ENCODE measurements at regions not wholly inside any gene's neighbourhood (a gene's known extent, or its start where the extent isn't known, plus 50 kb on each side); places are given as distances from the start of the nearest gene placed in this dataset.

DNA sequence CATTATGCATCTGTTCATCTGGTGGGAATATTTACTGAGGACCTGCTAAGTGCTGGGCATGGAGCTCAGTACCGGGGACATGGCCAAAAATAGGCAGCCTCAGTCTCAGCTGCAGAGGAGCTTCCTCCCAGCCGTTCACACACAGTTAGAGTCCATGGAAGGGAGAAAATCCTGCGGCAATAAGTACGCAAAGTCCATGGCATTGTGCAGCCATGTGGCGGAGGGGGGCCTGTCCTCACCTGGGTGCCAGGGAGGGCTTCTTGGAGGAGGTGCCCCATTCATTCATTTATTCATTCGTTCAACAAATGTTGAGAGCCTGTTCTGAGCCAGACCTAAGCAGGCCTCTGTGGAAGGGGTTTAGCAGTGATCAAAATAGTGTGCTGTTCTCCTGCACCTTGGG, 59.3 kb upstream of the ANO1 start:
- DNase-seq: no peak
- Histone ChIP-seq H3K27ac (ENCODE audit: low read length) (no peak overlapping the region), H3K27me3 (ENCODE audit: insufficient read depth, low read length, poor library complexity) (no peaks in the 10 kb centered on the region), H4K20me1 (ENCODE audit: insufficient read depth, low read length) (no peaks in the 10 kb centered on the region), H3K9me3 (ENCODE audit: insufficient read depth, low read length, severe bottlenecking) (no peaks in the 10 kb centered on the region), H3K36me3 (ENCODE audit: insufficient read depth, low read length) (no peaks in the 10 kb centered on the region), H3K4me3 (ENCODE audit: low read depth in 1 of 2, low read length in 2 of 2) (no peak overlapping the region), H2AFZ (ENCODE audit: low read depth, low read length) (no peak overlapping the region), H3K9ac (ENCODE audit: low read depth, low read length) (no peak overlapping the region), H3K4me1 (ENCODE audit: insufficient read depth, low read length) (no peaks in the 10 kb centered on the region), H3K4me2 (ENCODE audit: insufficient read depth, low read length) (no peak overlapping the region), H3K79me2 (ENCODE audit: insufficient read depth, low read length) (no peaks in the 10 kb centered on the region)
- no peak for ATAC-seq (ENCODE audit: insufficient read depth, low read depth)
- no peak for TF ChIP-seq EZH2 (IDR thresholded peaks at IDR 0.05; ENCODE audit: borderline replicate concordance, low read depth, low read length, severe bottlenecking)
- TF ChIP-seq, protein P1, sequence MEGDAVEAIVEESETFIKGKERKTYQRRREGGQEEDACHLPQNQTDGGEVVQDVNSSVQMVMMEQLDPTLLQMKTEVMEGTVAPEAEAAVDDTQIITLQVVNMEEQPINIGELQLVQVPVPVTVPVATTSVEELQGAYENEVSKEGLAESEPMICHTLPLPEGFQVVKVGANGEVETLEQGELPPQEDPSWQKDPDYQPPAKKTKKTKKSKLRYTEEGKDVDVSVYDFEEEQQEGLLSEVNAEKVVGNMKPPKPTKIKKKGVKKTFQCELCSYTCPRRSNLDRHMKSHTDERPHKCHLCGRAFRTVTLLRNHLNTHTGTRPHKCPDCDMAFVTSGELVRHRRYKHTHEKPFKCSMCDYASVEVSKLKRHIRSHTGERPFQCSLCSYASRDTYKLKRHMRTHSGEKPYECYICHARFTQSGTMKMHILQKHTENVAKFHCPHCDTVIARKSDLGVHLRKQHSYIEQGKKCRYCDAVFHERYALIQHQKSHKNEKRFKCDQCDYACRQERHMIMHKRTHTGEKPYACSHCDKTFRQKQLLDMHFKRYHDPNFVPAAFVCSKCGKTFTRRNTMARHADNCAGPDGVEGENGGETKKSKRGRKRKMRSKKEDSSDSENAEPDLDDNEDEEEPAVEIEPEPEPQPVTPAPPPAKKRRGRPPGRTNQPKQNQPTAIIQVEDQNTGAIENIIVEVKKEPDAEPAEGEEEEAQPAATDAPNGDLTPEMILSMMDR (IDR thresholded peaks at IDR 0.05; ENCODE audit: borderline replicate concordance, extremely low read depth, low read length, poor library complexity, severe bottlenecking): no peak

DNA sequence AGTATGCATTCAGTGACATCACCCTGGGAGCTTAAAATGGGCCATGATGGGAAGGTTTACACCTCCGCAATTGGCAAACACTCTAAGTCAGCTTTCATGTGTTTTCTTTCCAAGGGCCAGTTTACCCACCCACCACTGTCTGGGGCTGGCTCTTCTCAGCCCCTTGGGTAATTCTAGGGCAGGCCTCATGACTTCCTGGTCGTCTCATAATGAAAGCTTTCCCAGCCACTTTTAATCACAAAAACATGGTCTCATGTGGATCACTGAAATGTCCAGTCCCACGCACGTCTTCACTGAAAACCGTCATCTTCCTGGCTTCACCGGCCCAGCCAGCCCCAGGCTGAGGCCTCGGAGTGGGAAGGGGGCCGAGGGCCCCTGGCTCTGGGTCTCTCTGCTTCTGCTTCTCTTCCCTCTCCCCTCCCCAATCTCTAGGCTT, 58.5 kb upstream of the ANO1 start:
- Histone ChIP-seq H3K79me2 (ENCODE audit: insufficient read depth, low read length) (no peaks in the 10 kb centered on the region), H3K27me3 (ENCODE audit: insufficient read depth, low read length, poor library complexity) (no peaks in the 10 kb centered on the region), H2AFZ (ENCODE audit: low read depth, low read length) (no peak overlapping the region), H3K4me1 (ENCODE audit: insufficient read depth, low read length) (no peaks in the 10 kb centered on the region), H3K4me2 (ENCODE audit: insufficient read depth, low read length) (no peak overlapping the region), H3K9ac (ENCODE audit: low read depth, low read length) (no peak overlapping the region), H3K9me3 (ENCODE audit: insufficient read depth, low read length, severe bottlenecking) (no peaks in the 10 kb centered on the region), H3K36me3 (ENCODE audit: insufficient read depth, low read length) (no peaks in the 10 kb centered on the region), H3K27ac (ENCODE audit: low read length) (no peak overlapping the region), H3K4me3 (ENCODE audit: low read depth in 1 of 2, low read length in 2 of 2) (no peak overlapping the region), H4K20me1 (ENCODE audit: insufficient read depth, low read length) (no peaks in the 10 kb centered on the region)
- TF ChIP-seq, protein P1 (IDR thresholded peaks at IDR 0.05; ENCODE audit: borderline replicate concordance, extremely low read depth, low read length, poor library complexity, severe bottlenecking): no peak
- no peak for TF ChIP-seq EZH2 (IDR thresholded peaks at IDR 0.05; ENCODE audit: borderline replicate concordance, low read depth, low read length, severe bottlenecking)
- no peak for DNase-seq
- ATAC-seq (ENCODE audit: insufficient read depth, low read depth): no peak

DNA sequence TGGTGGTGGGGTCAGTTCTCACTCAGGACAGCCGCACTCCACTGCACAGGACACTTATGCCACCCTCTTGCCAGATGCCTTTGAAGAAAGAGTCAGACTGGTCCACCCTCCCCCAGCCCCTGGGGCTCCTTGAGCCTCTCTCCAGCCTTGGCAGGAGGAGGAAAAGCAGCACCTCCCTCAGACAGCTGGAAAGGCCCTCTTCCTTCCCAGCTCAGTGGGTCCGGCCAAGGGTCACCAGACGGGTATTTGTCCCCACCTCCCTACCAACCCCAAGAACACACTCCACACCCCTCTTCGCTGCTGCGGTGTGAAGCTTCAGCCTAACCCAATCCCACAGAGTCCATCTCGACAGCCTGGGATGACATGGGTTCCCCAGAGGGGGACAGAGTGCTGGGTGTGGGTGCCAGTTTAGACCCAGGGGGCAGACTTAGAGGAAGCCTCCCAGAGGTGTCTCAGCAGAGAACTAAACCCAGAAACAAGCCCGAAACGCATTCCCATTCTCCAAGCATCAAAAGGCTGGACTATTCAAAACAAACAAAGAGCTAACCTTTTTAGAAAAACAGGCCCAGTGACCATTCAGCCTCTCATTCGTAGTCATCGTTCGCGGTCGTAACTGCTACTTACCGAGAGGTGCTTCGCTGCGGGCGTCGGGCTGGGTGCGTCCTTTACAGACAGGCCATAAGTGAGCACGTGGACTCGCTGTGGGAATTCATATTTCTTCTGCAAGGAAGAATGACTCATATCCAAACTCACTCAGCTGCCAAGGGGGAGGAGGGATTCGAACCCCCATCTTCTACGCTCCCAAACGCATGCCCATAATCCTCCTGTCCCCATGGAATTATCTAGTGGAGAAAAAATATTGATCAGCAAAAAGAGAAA, 57.5 kb upstream of the ANO1 start:
- Histone ChIP-seq H3K27me3 (ENCODE audit: insufficient read depth, low read length, poor library complexity) (no peaks in the 10 kb centered on the region), H2AFZ (ENCODE audit: low read depth, low read length) (no peak overlapping the region), H3K27ac (ENCODE audit: low read length) (no peak overlapping the region), H3K9ac (ENCODE audit: low read depth, low read length) (no peak overlapping the region), H3K4me3 (ENCODE audit: low read depth in 1 of 2, low read length in 2 of 2) (no peak overlapping the region), H3K4me1 (ENCODE audit: insufficient read depth, low read length) (no peaks in the 10 kb centered on the region), H3K36me3 (ENCODE audit: insufficient read depth, low read length) (no peaks in the 10 kb centered on the region), H3K9me3 (ENCODE audit: insufficient read depth, low read length, severe bottlenecking) (no peaks in the 10 kb centered on the region), H3K79me2 (ENCODE audit: insufficient read depth, low read length) (no peaks in the 10 kb centered on the region), H3K4me2 (ENCODE audit: insufficient read depth, low read length) (no peak overlapping the region), H4K20me1 (ENCODE audit: insufficient read depth, low read length) (no peaks in the 10 kb centered on the region)
- no peak for DNase-seq
- ATAC-seq (ENCODE audit: insufficient read depth, low read depth): no peak
- TF ChIP-seq, protein P1 (IDR thresholded peaks at IDR 0.05; ENCODE audit: borderline replicate concordance, extremely low read depth, low read length, poor library complexity, severe bottlenecking): no peak
- no peak for TF ChIP-seq EZH2 (IDR thresholded peaks at IDR 0.05; ENCODE audit: borderline replicate concordance, low read depth, low read length, severe bottlenecking)

Data from DND-41 (cell line).